ENCODE measurements at regions not wholly inside any gene's neighbourhood (a gene's known extent, or its start where the extent isn't known, plus 50 kb on each side); places are given as distances from the start of the nearest gene placed in this dataset.

DNA sequence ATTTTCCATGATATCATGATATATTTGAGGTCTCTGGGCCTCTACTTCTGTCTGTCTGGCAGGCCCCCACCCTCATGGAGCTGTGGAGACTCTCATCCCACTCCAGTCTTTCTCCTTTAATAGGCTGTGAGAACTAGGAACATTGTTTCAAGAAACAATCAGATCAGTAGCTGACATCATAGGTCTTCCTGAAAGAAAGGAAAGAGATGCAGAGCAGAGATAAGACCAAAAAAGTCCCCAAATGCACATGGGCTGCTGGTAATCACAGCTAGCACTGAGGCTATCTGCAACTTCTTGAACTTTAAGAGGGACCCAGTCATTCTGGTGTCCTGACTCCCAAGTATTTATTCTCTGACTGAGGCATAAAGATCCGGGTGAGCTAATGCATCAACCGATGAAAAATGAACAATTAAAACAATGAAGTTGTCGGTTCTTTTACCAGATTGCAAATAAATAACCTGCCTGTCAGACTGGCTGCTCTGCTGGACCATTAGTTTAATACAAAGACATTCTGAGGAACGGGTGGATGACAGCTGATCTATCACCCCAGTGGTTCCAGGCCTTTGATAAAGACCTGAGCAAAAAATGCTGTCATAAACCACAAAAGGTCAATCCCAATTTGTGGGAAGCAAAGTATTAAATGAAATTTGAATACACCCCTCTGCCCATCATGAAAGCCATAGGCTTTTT lies 780.8 kb upstream of the GOLIM4 start:
- Histone ChIP-seq H2AFZ (ENCODE audit: low read length) (no peak overlapping the region), H3K27ac (ENCODE audit: low read depth, low read length, poor library complexity, severe bottlenecking) (no peak overlapping the region), H3K4me2 (ENCODE audit: low read length) (no peak overlapping the region), H3K9ac (ENCODE audit: low read length) (no peak overlapping the region), H3K4me3 (ENCODE audit: low read depth, low read length, poor library complexity, severe bottlenecking) (no peak overlapping the region), H3K4me1 (ENCODE audit: insufficient read depth, low read length, severe bottlenecking) (no peaks in the 10 kb centered on the region), H3K79me2 (ENCODE audit: insufficient read depth, low read length) (no peaks in the 10 kb centered on the region), H4K20me1 (ENCODE audit: insufficient read depth, low read length) (no peaks in the 10 kb centered on the region), H3F3A (ENCODE audit: insufficient read depth, low read length) (no peaks in the 10 kb centered on the region), H3K36me3 (ENCODE audit: insufficient read depth, low read length) (no peaks in the 10 kb centered on the region), H3K9me3 (ENCODE audit: low read length) (no peaks in the 10 kb centered on the region), H3K27me3 (ENCODE audit: insufficient read depth, low read length) (no peaks in the 10 kb centered on the region), H3K9me2 (ENCODE audit: low read depth, low read length) (no peaks in the 10 kb centered on the region)
- no peak for TF ChIP-seq EZH2 (IDR thresholded peaks at IDR 0.05; ENCODE audit: borderline replicate concordance, low read length)
- TF ChIP-seq, protein P1, sequence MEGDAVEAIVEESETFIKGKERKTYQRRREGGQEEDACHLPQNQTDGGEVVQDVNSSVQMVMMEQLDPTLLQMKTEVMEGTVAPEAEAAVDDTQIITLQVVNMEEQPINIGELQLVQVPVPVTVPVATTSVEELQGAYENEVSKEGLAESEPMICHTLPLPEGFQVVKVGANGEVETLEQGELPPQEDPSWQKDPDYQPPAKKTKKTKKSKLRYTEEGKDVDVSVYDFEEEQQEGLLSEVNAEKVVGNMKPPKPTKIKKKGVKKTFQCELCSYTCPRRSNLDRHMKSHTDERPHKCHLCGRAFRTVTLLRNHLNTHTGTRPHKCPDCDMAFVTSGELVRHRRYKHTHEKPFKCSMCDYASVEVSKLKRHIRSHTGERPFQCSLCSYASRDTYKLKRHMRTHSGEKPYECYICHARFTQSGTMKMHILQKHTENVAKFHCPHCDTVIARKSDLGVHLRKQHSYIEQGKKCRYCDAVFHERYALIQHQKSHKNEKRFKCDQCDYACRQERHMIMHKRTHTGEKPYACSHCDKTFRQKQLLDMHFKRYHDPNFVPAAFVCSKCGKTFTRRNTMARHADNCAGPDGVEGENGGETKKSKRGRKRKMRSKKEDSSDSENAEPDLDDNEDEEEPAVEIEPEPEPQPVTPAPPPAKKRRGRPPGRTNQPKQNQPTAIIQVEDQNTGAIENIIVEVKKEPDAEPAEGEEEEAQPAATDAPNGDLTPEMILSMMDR (IDR thresholded peaks at IDR 0.05; ENCODE audit: low read length): no peak

DNA sequence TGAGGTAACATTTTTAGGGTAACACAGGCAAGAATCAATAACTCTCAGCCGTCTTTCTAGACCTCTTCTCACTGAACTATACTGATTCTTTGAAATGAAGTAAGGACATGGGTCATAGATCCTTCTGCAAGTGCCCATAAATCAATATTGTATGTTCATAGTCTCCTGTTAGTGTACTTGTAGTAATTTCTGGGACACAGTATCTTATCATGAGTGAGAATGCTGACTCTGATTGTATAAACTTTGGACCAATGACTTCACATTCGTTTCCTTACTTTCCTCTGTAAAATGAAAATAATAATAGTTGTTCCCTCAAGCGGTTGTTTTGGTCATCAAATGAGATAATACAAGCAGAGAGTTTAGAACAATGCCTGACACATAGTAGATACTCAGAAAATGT lies 777.1 kb upstream of the GOLIM4 start:
- Histone ChIP-seq H3K9ac (ENCODE audit: low read length) (no peak overlapping the region), H3K4me3 (ENCODE audit: low read depth, low read length, poor library complexity, severe bottlenecking) (no peak overlapping the region), H3K36me3 (ENCODE audit: insufficient read depth, low read length) (no peaks in the 10 kb centered on the region), H3K9me3 (ENCODE audit: low read length) (no peaks in the 10 kb centered on the region), H3K79me2 (ENCODE audit: insufficient read depth, low read length) (no peaks in the 10 kb centered on the region), H3F3A (ENCODE audit: insufficient read depth, low read length) (no peaks in the 10 kb centered on the region), H3K9me2 (ENCODE audit: low read depth, low read length) (no peaks in the 10 kb centered on the region), H3K4me1 (ENCODE audit: insufficient read depth, low read length, severe bottlenecking) (no peaks in the 10 kb centered on the region), H3K27me3 (ENCODE audit: insufficient read depth, low read length) (no peaks in the 10 kb centered on the region), H3K4me2 (ENCODE audit: low read length) (no peak overlapping the region), H4K20me1 (ENCODE audit: insufficient read depth, low read length) (no peaks in the 10 kb centered on the region), H2AFZ (ENCODE audit: low read length) (no peak overlapping the region), H3K27ac (ENCODE audit: low read depth, low read length, poor library complexity, severe bottlenecking) (no peak overlapping the region)
- TF ChIP-seq, protein P1 (IDR thresholded peaks at IDR 0.05; ENCODE audit: low read length): no peak
- no peak for TF ChIP-seq EZH2 (IDR thresholded peaks at IDR 0.05; ENCODE audit: borderline replicate concordance, low read length)

DNA sequence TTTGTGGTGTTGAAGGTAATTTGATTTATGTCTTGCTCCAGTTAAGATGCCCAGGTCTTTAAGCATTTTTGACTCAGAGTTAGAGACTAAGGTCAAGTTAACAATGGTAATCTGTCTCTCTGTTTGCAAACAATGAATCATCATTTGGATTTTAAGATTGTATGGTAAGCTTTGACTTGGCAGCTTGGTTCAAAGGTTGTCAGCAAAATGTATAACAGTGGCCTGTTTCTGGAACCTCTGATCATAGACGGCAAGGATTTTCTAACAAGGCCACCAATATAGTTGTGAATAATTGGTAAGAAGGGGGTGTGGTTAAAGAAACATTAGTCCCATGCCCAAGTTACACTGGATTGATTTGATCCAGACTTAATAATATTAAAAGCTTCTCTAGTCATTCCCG lies 775.2 kb upstream of the GOLIM4 start:
- Histone ChIP-seq H3K27ac (ENCODE audit: low read depth, low read length, poor library complexity, severe bottlenecking) (no peak overlapping the region), H3K27me3 (ENCODE audit: insufficient read depth, low read length) (no peaks in the 10 kb centered on the region), H4K20me1 (ENCODE audit: insufficient read depth, low read length) (no peaks in the 10 kb centered on the region), H3K36me3 (ENCODE audit: insufficient read depth, low read length) (no peaks in the 10 kb centered on the region), H2AFZ (ENCODE audit: low read length) (no peak overlapping the region), H3K4me1 (ENCODE audit: insufficient read depth, low read length, severe bottlenecking) (no peaks in the 10 kb centered on the region), H3F3A (ENCODE audit: insufficient read depth, low read length) (no peaks in the 10 kb centered on the region), H3K79me2 (ENCODE audit: insufficient read depth, low read length) (no peaks in the 10 kb centered on the region), H3K4me3 (ENCODE audit: low read depth, low read length, poor library complexity, severe bottlenecking) (no peak overlapping the region), H3K9ac (ENCODE audit: low read length) (no peak overlapping the region), H3K4me2 (ENCODE audit: low read length) (no peak overlapping the region), H3K9me2 (ENCODE audit: low read depth, low read length) (no peaks in the 10 kb centered on the region), H3K9me3 (ENCODE audit: low read length) (no peaks in the 10 kb centered on the region)
- TF ChIP-seq, protein P1 (IDR thresholded peaks at IDR 0.05; ENCODE audit: low read length): no peak
- TF ChIP-seq EZH2 (IDR thresholded peaks at IDR 0.05; ENCODE audit: borderline replicate concordance, low read length): no peak
